Left ventricle myocardium inferior (tissue), 1 donor: ENCODE measurements at regions not wholly inside any gene's neighbourhood (a gene's known extent, or its start where the extent isn't known, plus 50 kb on each side); places are given as distances from the start of the nearest gene placed in this dataset.

Experiments used
- DNase-seq: peaks from one replicate; pipeline ENCODE4 v3.0.0-alpha.2; 2020
- H3K27ac ChIP-seq: fragments of 200-600 bp; replicated peaks from 2 replicates; pipeline ENCODE4 v1.8.0; 2021
- H3K27me3 ChIP-seq: fragments of 200-600 bp; 2 replicates; pipeline ENCODE4 v1.8.0; 2021; ENCODE audit warnings: low read depth
- H3K36me3 ChIP-seq: fragments of 200-600 bp; 2 replicates; pipeline ENCODE4 v1.8.0; 2021
- H3K4me1 ChIP-seq: fragments of 200-600 bp; 2 replicates; pipeline ENCODE4 v1.8.0; 2021
- H3K4me3 ChIP-seq: fragments of 200-600 bp; 2 replicates; pipeline ENCODE4 v1.8.0; 2021; ENCODE audit warnings: mild to moderate bottlenecking, moderate library complexity
- H3K9me3 ChIP-seq: fragments of 200-600 bp; replicated peaks from 2 replicates; pipeline ENCODE4 v1.8.0; 2021
- CTCF ChIP-seq: fragments of 200-600 bp; IDR thresholded peaks from 2 replicates; pipeline ENCODE4 v1.8.0; 2021; ENCODE audit warnings: antibody characterized with exemption, mild to moderate bottlenecking, borderline replicate concordance
- intact Hi-C: fragments of 100-400 bp; cut with micrococcal nuclease; formaldehyde crosslinking; loops from one replicate; pipeline ENCODE4 v1.11.0; 2022
- donor health status: DM: no; HTN: yes; CAD: no; lungs with severe emphysema.

GRCh38 chr14:49297102-49297501 is 289.1 kb downstream of the RPS29 start:
- intact Hi-C loops: no loop called here
- H3K4me3 ChIP-seq: no peak overlapping the region
- H3K9me3 ChIP-seq: no peaks in the 10 kb centered on the region
- H3K4me1 ChIP-seq: no peaks in the 10 kb centered on the region
- DNase-seq: no peak
- H3K36me3 ChIP-seq: no peaks in the 10 kb centered on the region
- H3K27me3 ChIP-seq: no peaks in the 10 kb centered on the region
- TF ChIP-seq CTCF: no peak
- no peak overlapping the region for H3K27ac ChIP-seq

GRCh38 chr14:49294621-49295148 is 291.5 kb downstream of the RPS29 start:
- intact Hi-C loops: no loop called here
- no peak overlapping the region for H3K27ac ChIP-seq
- H3K36me3 ChIP-seq: no peaks in the 10 kb centered on the region
- no peaks in the 10 kb centered on the region for H3K4me1 ChIP-seq
- DNase-seq: no peak
- H3K27me3 ChIP-seq: no peaks in the 10 kb centered on the region
- H3K9me3 ChIP-seq: no peaks in the 10 kb centered on the region
- H3K4me3 ChIP-seq: no peak overlapping the region
- no peak for TF ChIP-seq CTCF

- no peak for DNase-seq
- no peak for TF ChIP-seq CTCF
- Histone ChIP-seq H3K27me3 (no peaks in the 10 kb centered on the region), H3K4me3 (no peak overlapping the region), H3K4me1 (no peaks in the 10 kb centered on the region), H3K9me3 (no peaks in the 10 kb centered on the region), H3K36me3 (no peaks in the 10 kb centered on the region), H3K27ac (no peak overlapping the region)
- intact Hi-C loops: no loop called here
Observed at GRCh38 chr14:49287004-49287403, 299.2 kb downstream of the RPS29 start.

- Histone ChIP-seq H3K4me3 (no peak overlapping the region), H3K4me1 (no peaks in the 10 kb centered on the region), H3K36me3 (no peaks in the 10 kb centered on the region), H3K27me3 (no peaks in the 10 kb centered on the region), H3K27ac (no peak overlapping the region), H3K9me3 (no peaks in the 10 kb centered on the region)
- DNase-seq: no peak
- intact Hi-C loops: no loop called here
- no peak for TF ChIP-seq CTCF
Observed at GRCh38 chr14:49286257-49286983, 299.8 kb downstream of the RPS29 start.

GRCh38 chr14:49280566-49280965 is 305.6 kb downstream of the RPS29 start:
- intact Hi-C loops: no loop called here
- Histone ChIP-seq H3K4me3 (no peak overlapping the region), H3K27me3 (no peaks in the 10 kb centered on the region), H3K27ac (no peak overlapping the region), H3K36me3 (no peaks in the 10 kb centered on the region), H3K9me3 (peaks cover 14% of the 10 kb centered on the region), H3K4me1 (no peaks in the 10 kb centered on the region)
- no peak for TF ChIP-seq CTCF
- no peak for DNase-seq
